CD4-positive, CD25-positive, alpha-beta regulatory T cell (primary cell): ENCODE measurements at regions not wholly inside any gene's neighbourhood (a gene's known extent, or its start where the extent isn't known, plus 50 kb on each side); places are given as distances from the start of the nearest gene placed in this dataset.

Experiments used
- ATAC-seq, 2 donors: fragments of 150-1000 bp; cut with Tn5 transposase; one replicate each; pipeline ENCODE4 v1.10.0; 2021; ENCODE audit warnings: low read depth in 2 of 2, moderate number of reproducible peaks in 2 of 2, moderate library complexity in 1 of 2
- DNase-seq, 3 donors: peaks; one replicate each; pipeline versions ENCODE4 v3.0.0 to v3.0.0-alpha.2; 2012 to 2022; ENCODE audit warnings: mixed read lengths in 1 of 3
- H3K27ac ChIP-seq: one replicate; pipeline ENCODE4 v1.7.0; 2013; ENCODE audit warnings: mild to moderate bottlenecking, low read length; ENCODE audit not compliant: insufficient read depth, poor library complexity, severe bottlenecking
- H3K27me3 ChIP-seq: one replicate; pipeline ENCODE4 v1.7.0; 2013; ENCODE audit warnings: low read length; ENCODE audit not compliant: control insufficient read depth, insufficient read depth
- H3K36me3 ChIP-seq: one replicate; pipeline ENCODE4 v1.7.0; 2013; ENCODE audit warnings: mild to moderate bottlenecking, low read length, moderate library complexity; ENCODE audit not compliant: control insufficient read depth, insufficient read depth
- H3K4me1 ChIP-seq: 2 replicates; pipeline ENCODE4 v1.7.0; 2013; ENCODE audit warnings: mild to moderate bottlenecking, low read length; ENCODE audit not compliant: insufficient read depth, control insufficient read depth, poor library complexity, severe bottlenecking
- H3K4me3 ChIP-seq: one replicate; pipeline ENCODE4 v1.7.0; 2013; ENCODE audit warnings: low read depth, mild to moderate bottlenecking, low read length, moderate library complexity
- H3K9me3 ChIP-seq, 2 experiments: 1 replicate in 1 of 2; 2 replicates in 1 of 2; pipeline ENCODE4 v1.7.0; 2013; ENCODE audit warnings: low read length in 2 of 2, mild to moderate bottlenecking in 1 of 2, moderate library complexity in 1 of 2; ENCODE audit not compliant: control insufficient read depth in 2 of 2
- H3K27ac Mint-ChIP-seq, 3 donors: one replicate each; pipeline ENCODE4 v1.8.0; 2020 to 2022; ENCODE audit warnings: mild to moderate bottlenecking in 3 of 3, mixed read lengths in 3 of 3, moderate library complexity in 2 of 3
- H3K27me3 Mint-ChIP-seq: one replicate; pipeline ENCODE4 v1.8.0; 2022; ENCODE audit warnings: mild to moderate bottlenecking, mixed read lengths
- H3K36me3 Mint-ChIP-seq: one replicate; pipeline ENCODE4 v1.8.0; 2020; ENCODE audit warnings: mixed read lengths
- H3K4me1 Mint-ChIP-seq, 4 donors: one replicate each; pipeline ENCODE4 v1.8.0; 2020 to 2022; ENCODE audit warnings: mixed read lengths in 4 of 4, mild to moderate bottlenecking in 1 of 4
- H3K4me3 Mint-ChIP-seq, 4 donors: one replicate each; pipeline ENCODE4 v1.8.0; 2020 to 2022; ENCODE audit warnings: mild to moderate bottlenecking in 4 of 4, mixed read lengths in 4 of 4, moderate library complexity in 3 of 4
- H3K9me3 Mint-ChIP-seq, 7 donors: one replicate each; pipeline ENCODE4 v1.8.0; 2020 to 2022; ENCODE audit warnings: mixed read lengths in 7 of 7, mild to moderate bottlenecking in 3 of 7, moderate library complexity in 2 of 7

DNA sequence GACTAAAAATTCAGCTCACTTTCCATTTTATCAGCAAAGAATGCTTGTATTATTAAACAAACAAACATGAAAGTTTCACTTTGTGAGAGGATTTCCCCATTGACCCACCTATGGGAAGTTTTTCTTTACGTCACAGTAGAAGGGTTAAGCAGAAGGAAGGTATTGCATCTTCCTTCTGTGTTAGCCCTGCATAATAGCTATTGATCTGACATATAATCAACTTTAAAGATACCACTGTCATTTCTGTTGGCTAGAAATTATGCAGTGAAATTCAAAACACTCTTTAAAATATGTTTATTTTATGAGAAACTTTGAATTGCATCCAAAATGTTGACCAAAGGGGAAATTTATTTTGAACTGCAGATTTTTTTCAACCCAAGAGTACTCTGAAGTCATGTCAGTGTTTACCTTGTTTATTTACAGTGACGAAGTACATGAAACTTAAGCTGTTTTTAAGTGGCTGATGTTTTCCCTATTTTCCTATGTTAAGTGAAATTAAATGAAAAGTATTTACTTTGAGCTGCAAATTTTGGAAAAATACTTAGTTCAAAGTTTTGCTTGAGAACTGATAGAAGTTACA is 566.4 kb downstream of the ZEB2 start:
- Mint-ChIP-seq H3K36me3 (no peaks in the 10 kb centered on the region), H3K9me3 (no peaks in the 10 kb centered on the region), H3K4me3 (no peak overlapping the region), H3K4me1 (no peaks in the 10 kb centered on the region), H3K27me3 (no peaks in the 10 kb centered on the region), H3K27ac (no peak overlapping the region)
- H3K27me3 ChIP-seq: no peaks in the 10 kb centered on the region
- no peaks in the 10 kb centered on the region for H3K9me3 ChIP-seq
- no peak overlapping the region for H3K4me3 ChIP-seq
- no peak for DNase-seq
- ATAC-seq: no peak
- H3K27ac ChIP-seq: no peak overlapping the region
- no peaks in the 10 kb centered on the region for H3K4me1 ChIP-seq
- H3K36me3 ChIP-seq: no peaks in the 10 kb centered on the region

DNA sequence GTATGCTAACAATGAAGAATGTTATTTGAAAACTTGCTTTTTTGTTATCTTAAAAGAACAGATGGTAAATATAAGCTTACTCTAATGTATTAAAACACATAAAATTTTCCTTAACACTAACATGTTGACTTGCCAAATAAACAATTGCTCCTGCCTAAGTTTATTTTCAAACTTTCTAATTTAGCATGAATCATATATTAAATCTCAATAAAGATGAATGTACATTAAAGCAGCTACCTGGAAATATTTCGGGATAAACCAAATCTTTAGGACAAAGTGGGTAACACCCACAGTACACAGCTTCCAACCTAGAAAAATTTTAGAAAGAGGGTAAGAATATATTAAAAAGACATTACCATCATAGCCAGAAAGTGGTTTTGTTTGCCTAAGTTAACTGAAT is 567.4 kb downstream of the ZEB2 start:
- Mint-ChIP-seq H3K27me3 (no peaks in the 10 kb centered on the region), H3K9me3 (no peaks in the 10 kb centered on the region), H3K4me3 (no peak overlapping the region), H3K27ac (no peak overlapping the region), H3K4me1 (no peaks in the 10 kb centered on the region), H3K36me3 (no peaks in the 10 kb centered on the region)
- H3K27me3 ChIP-seq: no peaks in the 10 kb centered on the region
- no peaks in the 10 kb centered on the region for H3K4me1 ChIP-seq
- no peaks in the 10 kb centered on the region for H3K9me3 ChIP-seq
- H3K4me3 ChIP-seq: no peak overlapping the region
- DNase-seq (no peak), ATAC-seq (no peak)
- no peak overlapping the region for H3K27ac ChIP-seq
- H3K36me3 ChIP-seq: no peaks in the 10 kb centered on the region

DNA sequence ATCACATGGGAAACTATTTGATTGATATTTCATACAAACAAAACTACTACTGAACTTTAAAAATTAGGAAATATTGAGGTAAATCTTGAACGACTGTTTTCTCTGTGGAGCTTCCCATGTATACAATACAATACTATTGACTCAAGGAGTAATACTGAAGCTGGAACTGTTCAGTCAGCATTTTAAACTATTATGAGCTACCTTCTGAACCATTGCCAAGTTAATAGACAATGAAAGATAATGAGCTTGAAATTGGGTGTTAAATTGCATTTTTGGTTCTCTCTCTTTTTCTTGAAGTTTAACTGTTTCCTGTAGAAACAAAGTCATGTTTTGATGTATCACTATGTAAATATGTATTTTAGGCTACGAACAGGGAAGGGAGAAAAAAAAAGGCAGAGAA is 569.2 kb downstream of the ZEB2 start:
- H3K27me3 Mint-ChIP-seq: no peaks in the 10 kb centered on the region
- Histone ChIP-seq H3K9me3 (no peaks in the 10 kb centered on the region), H3K4me3 (no peak overlapping the region), H3K36me3 (no peaks in the 10 kb centered on the region), H3K4me1 (no peaks in the 10 kb centered on the region), H3K27ac (no peak overlapping the region), H3K27me3 (no peaks in the 10 kb centered on the region)
- peaks cover 7% of the 10 kb centered on the region for H3K36me3 Mint-ChIP-seq
- no peak for ATAC-seq
- no peaks in the 10 kb centered on the region for H3K4me1 Mint-ChIP-seq
- H3K27ac Mint-ChIP-seq: no peak overlapping the region
- no peaks in the 10 kb centered on the region for H3K9me3 Mint-ChIP-seq
- no peak overlapping the region for H3K4me3 Mint-ChIP-seq
- DNase-seq: no peak

GRCh38 chr2:143949121-143949848 is 570.6 kb downstream of the ZEB2 start:
- no peak for ATAC-seq
- Histone ChIP-seq H3K27ac (no peak overlapping the region), H3K36me3 (no peaks in the 10 kb centered on the region), H3K27me3 (no peaks in the 10 kb centered on the region), H3K9me3 (no peaks in the 10 kb centered on the region), H3K4me3 (no peak overlapping the region), H3K4me1 (no peaks in the 10 kb centered on the region)
- Mint-ChIP-seq H3K27ac (no peak overlapping the region), H3K4me1 (no peaks in the 10 kb centered on the region), H3K4me3 (no peak overlapping the region), H3K36me3 (peaks cover 10% of the 10 kb centered on the region), H3K9me3 (no peaks in the 10 kb centered on the region), H3K27me3 (no peaks in the 10 kb centered on the region)
- DNase-seq: no peak

DNA sequence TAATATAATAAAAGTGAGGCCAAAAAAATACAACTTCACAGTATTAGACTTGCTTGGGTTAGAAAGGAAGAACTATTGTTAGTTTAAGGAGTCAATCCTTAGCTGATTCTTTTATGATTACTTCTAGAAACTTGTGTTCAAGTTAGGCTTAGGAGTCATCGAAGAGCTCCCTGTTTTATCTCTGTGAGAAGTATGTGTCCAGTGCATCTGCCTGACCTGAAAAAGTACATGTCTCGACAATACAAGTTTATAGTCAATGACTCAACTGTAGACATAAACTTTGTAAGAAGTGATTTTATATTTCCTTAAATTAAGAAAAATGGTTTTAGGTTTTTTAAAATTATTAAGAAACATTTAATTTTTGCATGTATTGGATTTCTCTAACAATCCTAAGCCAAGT is 571.2 kb downstream of the ZEB2 start:
- no peak overlapping the region for H3K4me3 Mint-ChIP-seq
- no peaks in the 10 kb centered on the region for H3K27me3 Mint-ChIP-seq
- H3K4me3 ChIP-seq: no peak overlapping the region
- no peaks in the 10 kb centered on the region for H3K4me1 ChIP-seq
- no peaks in the 10 kb centered on the region for H3K9me3 Mint-ChIP-seq
- H3K9me3 ChIP-seq: no peaks in the 10 kb centered on the region
- no peak for DNase-seq
- peaks cover 10% of the 10 kb centered on the region for H3K36me3 Mint-ChIP-seq
- no peak for ATAC-seq
- no peaks in the 10 kb centered on the region for H3K4me1 Mint-ChIP-seq
- no peaks in the 10 kb centered on the region for H3K27me3 ChIP-seq
- no peak overlapping the region for H3K27ac ChIP-seq
- no peaks in the 10 kb centered on the region for H3K36me3 ChIP-seq
- no peak overlapping the region for H3K27ac Mint-ChIP-seq

GRCh38 chr2:143946436-143947391 is 573.2 kb downstream of the ZEB2 start:
- Mint-ChIP-seq H3K9me3 (no peaks in the 10 kb centered on the region), H3K36me3 (peaks cover 10% of the 10 kb centered on the region), H3K4me3 (no peak overlapping the region), H3K4me1 (no peaks in the 10 kb centered on the region), H3K27ac (no peak overlapping the region), H3K27me3 (no peaks in the 10 kb centered on the region)
- Histone ChIP-seq H3K9me3 (no peaks in the 10 kb centered on the region), H3K27ac (no peak overlapping the region), H3K4me3 (no peak overlapping the region), H3K27me3 (no peaks in the 10 kb centered on the region), H3K36me3 (no peaks in the 10 kb centered on the region), H3K4me1 (no peaks in the 10 kb centered on the region)
- DNase-seq (no peak), ATAC-seq (no peak)

DNA sequence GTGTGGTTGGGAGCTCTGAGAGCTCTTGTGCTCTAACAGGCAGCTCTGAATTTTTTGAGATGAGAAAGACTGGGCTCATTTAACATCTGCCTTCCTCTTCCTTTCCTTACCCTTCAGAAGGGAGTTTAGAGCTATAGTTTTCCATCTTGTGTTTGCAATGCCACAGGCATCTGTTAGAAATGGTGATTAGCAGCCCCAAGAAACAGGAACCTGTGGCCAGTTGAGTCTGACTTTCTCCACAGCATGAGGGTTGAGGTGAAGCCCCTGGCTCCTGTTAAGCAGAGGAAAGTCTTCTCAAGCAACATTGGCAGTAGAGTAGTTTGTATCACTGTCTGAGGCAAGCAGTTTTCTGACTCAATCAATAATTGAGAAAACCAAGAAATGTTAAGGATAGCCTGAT is 577.4 kb downstream of the ZEB2 start:
- Mint-ChIP-seq H3K27ac (no peak overlapping the region), H3K4me3 (no peak overlapping the region), H3K9me3 (peaks cover 0 to 2% (median 0%) of the 10 kb centered on the region in 7 donors), H3K4me1 (peaks cover 0 to 11% (median 0%) of the 10 kb centered on the region in 4 donors), H3K36me3 (peaks cover 10% of the 10 kb centered on the region), H3K27me3 (peaks cover 32% of the 10 kb centered on the region)
- Histone ChIP-seq H3K9me3 (no peaks in the 10 kb centered on the region), H3K4me3 (no peak overlapping the region), H3K27ac (no peak overlapping the region), H3K27me3 (peaks cover 13% of the 10 kb centered on the region), H3K4me1 (peaks cover 4% of the 10 kb centered on the region), H3K36me3 (no peaks in the 10 kb centered on the region)
- DNase-seq: no peak
- ATAC-seq: no peak
